ENCODE measurements at regions not wholly inside any gene's neighbourhood (a gene's known extent, or its start where the extent isn't known, plus 50 kb on each side); places are given as distances from the start of the nearest gene placed in this dataset.

- Histone ChIP-seq H3K9me3 (ENCODE audit: control insufficient read depth, low read length) (no peaks in the 10 kb centered on the region), H2AFZ (no peak overlapping the region), H3K27ac (no peak overlapping the region), H3K4me2 (ENCODE audit: low read length) (no peak overlapping the region), H3K36me3 (ENCODE audit: control insufficient read depth, insufficient read depth, low read length) (no peaks in the 10 kb centered on the region), H3K4me3 (ENCODE audit: low read depth, low read length) (no peak overlapping the region), H3K79me2 (no peaks in the 10 kb centered on the region), H3K27me3 (ENCODE audit: control insufficient read depth, insufficient read depth, low read length) (no peaks in the 10 kb centered on the region), H3K9ac (no peak overlapping the region), H3K4me1 (no peaks in the 10 kb centered on the region)
- no peak for TF ChIP-seq CTCF (IDR thresholded peaks at IDR 0.05)
Measured at GRCh38 chr11:119974467-119974866, 163.4 kb downstream of the TRIM29 start.

- no peak for TF ChIP-seq CTCF (IDR thresholded peaks at IDR 0.05)
- H3K27me3 ChIP-seq (ENCODE audit: control insufficient read depth, insufficient read depth, low read length): no peaks in the 10 kb centered on the region
- H3K4me1 ChIP-seq: no peaks in the 10 kb centered on the region
- no peaks in the 10 kb centered on the region for H3K9me3 ChIP-seq (ENCODE audit: control insufficient read depth, low read length)
- H3K4me3 ChIP-seq (ENCODE audit: low read depth, low read length): no peak overlapping the region
- no peak overlapping the region for H3K9ac ChIP-seq
- no peak overlapping the region for H3K27ac ChIP-seq
- no peak overlapping the region for H2AFZ ChIP-seq
- no peak overlapping the region for H3K4me2 ChIP-seq (ENCODE audit: low read length)
- H3K36me3 ChIP-seq (ENCODE audit: control insufficient read depth, insufficient read depth, low read length): no peaks in the 10 kb centered on the region
- no peaks in the 10 kb centered on the region for H3K79me2 ChIP-seq
Measured at GRCh38 chr11:119974051-119974450, 163.9 kb downstream of the TRIM29 start.

- no peak for TF ChIP-seq CTCF (IDR thresholded peaks at IDR 0.05)
- no peaks in the 10 kb centered on the region for H3K79me2 ChIP-seq
- H3K4me1 ChIP-seq: no peaks in the 10 kb centered on the region
- H3K9me3 ChIP-seq (ENCODE audit: control insufficient read depth, low read length): no peaks in the 10 kb centered on the region
- H2AFZ ChIP-seq: no peak overlapping the region
- H3K9ac ChIP-seq: no peak overlapping the region
- no peaks in the 10 kb centered on the region for H3K27me3 ChIP-seq (ENCODE audit: control insufficient read depth, insufficient read depth, low read length)
- H3K4me3 ChIP-seq (ENCODE audit: low read depth, low read length): no peak overlapping the region
- no peaks in the 10 kb centered on the region for H3K36me3 ChIP-seq (ENCODE audit: control insufficient read depth, insufficient read depth, low read length)
- no peak overlapping the region for H3K27ac ChIP-seq
- no peak overlapping the region for H3K4me2 ChIP-seq (ENCODE audit: low read length)
Measured at GRCh38 chr11:119972281-119972680, 165.6 kb downstream of the TRIM29 start.

- Histone ChIP-seq H3K4me2 (ENCODE audit: low read length) (no peak overlapping the region), H2AFZ (no peak overlapping the region), H3K4me3 (ENCODE audit: low read depth, low read length) (no peak overlapping the region), H3K4me1 (no peaks in the 10 kb centered on the region), H3K27ac (no peak overlapping the region), H3K27me3 (ENCODE audit: control insufficient read depth, insufficient read depth, low read length) (no peaks in the 10 kb centered on the region), H3K9me3 (ENCODE audit: control insufficient read depth, low read length) (no peaks in the 10 kb centered on the region), H3K9ac (no peak overlapping the region), H3K36me3 (ENCODE audit: control insufficient read depth, insufficient read depth, low read length) (no peaks in the 10 kb centered on the region), H3K79me2 (no peaks in the 10 kb centered on the region)
- no peak for TF ChIP-seq CTCF (IDR thresholded peaks at IDR 0.05)
Measured at GRCh38 chr11:119970555-119971304, 167.2 kb downstream of the TRIM29 start.

All from parathyroid adenoma (tissue), 2 donors.